ENCODE measurements at regions not wholly inside any gene's neighbourhood (a gene's known extent, or its start where the extent isn't known, plus 50 kb on each side); places are given as distances from the start of the nearest gene placed in this dataset.

DNA sequence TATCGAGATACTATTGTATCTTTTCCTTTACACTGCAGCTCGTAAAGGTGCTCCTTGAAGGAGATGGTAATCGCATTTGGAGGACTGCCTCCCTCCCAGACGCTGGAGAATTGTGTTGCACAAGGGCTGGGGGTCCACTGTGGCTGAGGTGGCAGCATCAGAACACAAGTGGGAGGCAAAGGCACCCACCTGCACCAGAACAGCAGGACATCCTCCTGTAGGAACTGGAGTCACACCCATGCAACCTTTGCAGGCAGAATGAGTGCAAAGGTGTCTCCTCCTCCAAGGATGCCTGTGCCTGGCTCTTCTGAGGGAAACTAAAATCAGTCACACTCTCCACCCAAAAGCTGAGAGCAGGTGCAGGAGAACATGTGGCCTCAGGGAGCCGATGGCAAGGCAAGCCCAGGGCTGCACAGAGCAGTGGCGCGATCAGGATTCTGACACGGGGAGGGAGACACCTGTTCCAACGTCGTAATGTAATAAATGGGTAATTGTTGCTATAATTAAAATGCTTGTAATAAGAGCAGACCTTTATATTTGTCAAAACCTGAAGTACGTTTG lies 1501.4 kb downstream of the TBC1D22A start:
- ChIA-PET POLR2A (no interaction called here), CTCF (no interaction called here)
- TF ChIP-seq, protein P1, sequence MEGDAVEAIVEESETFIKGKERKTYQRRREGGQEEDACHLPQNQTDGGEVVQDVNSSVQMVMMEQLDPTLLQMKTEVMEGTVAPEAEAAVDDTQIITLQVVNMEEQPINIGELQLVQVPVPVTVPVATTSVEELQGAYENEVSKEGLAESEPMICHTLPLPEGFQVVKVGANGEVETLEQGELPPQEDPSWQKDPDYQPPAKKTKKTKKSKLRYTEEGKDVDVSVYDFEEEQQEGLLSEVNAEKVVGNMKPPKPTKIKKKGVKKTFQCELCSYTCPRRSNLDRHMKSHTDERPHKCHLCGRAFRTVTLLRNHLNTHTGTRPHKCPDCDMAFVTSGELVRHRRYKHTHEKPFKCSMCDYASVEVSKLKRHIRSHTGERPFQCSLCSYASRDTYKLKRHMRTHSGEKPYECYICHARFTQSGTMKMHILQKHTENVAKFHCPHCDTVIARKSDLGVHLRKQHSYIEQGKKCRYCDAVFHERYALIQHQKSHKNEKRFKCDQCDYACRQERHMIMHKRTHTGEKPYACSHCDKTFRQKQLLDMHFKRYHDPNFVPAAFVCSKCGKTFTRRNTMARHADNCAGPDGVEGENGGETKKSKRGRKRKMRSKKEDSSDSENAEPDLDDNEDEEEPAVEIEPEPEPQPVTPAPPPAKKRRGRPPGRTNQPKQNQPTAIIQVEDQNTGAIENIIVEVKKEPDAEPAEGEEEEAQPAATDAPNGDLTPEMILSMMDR (IDR thresholded peaks at IDR 0.05; ENCODE audit: insufficient read depth, low read depth, low read length), result no peak
- Histone ChIP-seq H3K36me3 (ENCODE audit: control insufficient read depth, insufficient read depth, low read length) (no peaks in the 10 kb centered on the region), H3K4me3 (ENCODE audit: low read depth, low read length) (no peak overlapping the region), H3K27me3 (ENCODE audit: control insufficient read depth, insufficient read depth, low read length) (no peaks in the 10 kb centered on the region)
- DNase-seq (ENCODE audit: low read depth), result no peak

DNA sequence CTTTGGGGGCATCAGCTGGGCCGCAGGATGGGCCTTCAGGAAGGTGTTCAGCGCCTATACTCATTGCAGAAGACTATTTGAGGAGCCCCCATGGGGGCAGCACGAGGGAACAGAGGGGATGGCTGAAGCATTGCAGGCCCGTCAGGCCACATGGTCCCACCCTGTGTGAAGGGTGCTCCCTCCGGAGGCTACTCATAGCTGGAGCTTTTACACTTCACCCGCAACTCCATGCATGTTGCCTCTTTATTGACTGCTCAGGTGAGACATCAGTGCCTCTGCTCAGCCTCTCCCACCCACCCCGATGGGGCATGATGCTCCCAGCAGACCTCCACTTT lies 1500.9 kb downstream of the TBC1D22A start:
- no peak overlapping the region for H3K4me3 ChIP-seq (ENCODE audit: low read depth, low read length)
- ChIA-PET CTCF (no interaction called here), POLR2A (no interaction called here)
- H3K36me3 ChIP-seq (ENCODE audit: control insufficient read depth, insufficient read depth, low read length), result no peaks in the 10 kb centered on the region
- H3K27me3 ChIP-seq (ENCODE audit: control insufficient read depth, insufficient read depth, low read length), result no peaks in the 10 kb centered on the region
- TF ChIP-seq, protein P1 (IDR thresholded peaks at IDR 0.05; ENCODE audit: insufficient read depth, low read depth, low read length), result no peak
- DNase-seq (ENCODE audit: low read depth), result no peak

DNA sequence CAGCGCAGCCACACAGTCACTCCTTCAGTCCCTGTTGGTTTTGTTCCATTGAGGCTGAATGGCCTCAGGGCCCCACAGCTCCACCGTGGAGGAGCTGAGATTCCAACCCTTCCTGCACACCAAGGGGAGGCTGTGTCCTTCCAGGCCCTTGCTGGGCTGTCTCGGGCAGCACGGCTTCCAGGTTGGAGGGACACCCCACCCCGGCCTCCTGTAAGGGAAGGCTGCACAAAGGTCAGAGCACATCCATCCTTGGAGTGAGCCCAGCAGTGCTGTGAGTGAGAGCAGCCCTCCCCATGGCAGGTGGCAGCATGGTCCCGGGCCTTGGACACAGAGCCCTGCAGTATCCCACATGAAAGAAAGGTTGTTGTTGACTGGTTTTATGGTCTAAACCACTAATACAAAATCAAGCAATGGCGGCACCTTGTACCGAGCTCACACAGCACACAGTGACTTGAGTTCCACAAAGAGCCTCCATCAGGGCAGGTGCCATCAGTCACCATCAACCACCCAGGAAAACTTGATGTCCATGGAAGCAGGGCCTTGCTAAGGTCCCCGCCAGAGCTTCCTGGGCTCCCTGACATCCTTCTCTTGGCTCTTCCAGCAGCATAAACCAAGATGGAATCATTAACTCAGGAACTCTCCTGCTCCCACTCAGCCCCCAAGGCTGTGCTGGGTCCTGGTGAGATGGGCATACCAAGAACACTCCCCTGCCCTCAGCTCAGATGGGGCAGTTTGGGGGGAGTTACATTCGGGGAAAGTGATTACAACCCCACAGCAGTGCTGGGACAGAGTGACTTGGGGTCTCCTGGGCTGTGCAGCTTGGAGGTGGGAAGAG lies 1500.4 kb downstream of the TBC1D22A start:
- TF ChIP-seq, protein P1 (IDR thresholded peaks at IDR 0.05; ENCODE audit: insufficient read depth, low read depth, low read length), result no peak
- no peaks in the 10 kb centered on the region for H3K27me3 ChIP-seq (ENCODE audit: control insufficient read depth, insufficient read depth, low read length)
- no peaks in the 10 kb centered on the region for H3K36me3 ChIP-seq (ENCODE audit: control insufficient read depth, insufficient read depth, low read length)
- no peak for DNase-seq (ENCODE audit: low read depth)
- no peak overlapping the region for H3K4me3 ChIP-seq (ENCODE audit: low read depth, low read length)
- ChIA-PET POLR2A (no interaction called here), CTCF (no interaction called here)

DNA sequence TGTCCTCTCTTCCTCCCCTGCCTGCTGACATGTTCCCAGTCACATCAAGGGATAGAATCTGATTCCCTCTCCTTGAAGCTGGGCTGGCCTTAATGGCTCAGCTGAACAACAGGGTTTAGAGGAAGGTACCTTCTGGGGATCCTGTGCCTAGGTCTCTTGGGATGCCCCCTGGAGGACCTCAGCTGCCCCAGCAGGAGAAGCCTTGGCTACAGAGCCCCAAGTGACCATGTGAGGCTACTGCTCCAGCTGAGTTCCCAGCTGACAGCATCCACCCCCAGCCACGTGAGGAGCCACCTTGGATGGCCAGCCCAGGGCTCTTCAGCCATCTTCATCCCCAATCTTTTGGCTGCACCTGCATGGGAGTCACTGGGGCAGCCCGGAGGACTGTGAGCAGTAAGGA lies 1499.3 kb downstream of the TBC1D22A start:
- POLR2A ChIA-PET, result no interaction called here
- no peaks in the 10 kb centered on the region for H3K27me3 ChIP-seq (ENCODE audit: control insufficient read depth, insufficient read depth, low read length)
- TF ChIP-seq, protein P1 (IDR thresholded peaks at IDR 0.05; ENCODE audit: insufficient read depth, low read depth, low read length), result no peak
- no peaks in the 10 kb centered on the region for H3K36me3 ChIP-seq (ENCODE audit: control insufficient read depth, insufficient read depth, low read length)
- CTCF ChIA-PET, result no interaction called here
- H3K4me3 ChIP-seq (ENCODE audit: low read depth, low read length), result no peak overlapping the region
- DNase-seq (ENCODE audit: low read depth), result no peak

DNA sequence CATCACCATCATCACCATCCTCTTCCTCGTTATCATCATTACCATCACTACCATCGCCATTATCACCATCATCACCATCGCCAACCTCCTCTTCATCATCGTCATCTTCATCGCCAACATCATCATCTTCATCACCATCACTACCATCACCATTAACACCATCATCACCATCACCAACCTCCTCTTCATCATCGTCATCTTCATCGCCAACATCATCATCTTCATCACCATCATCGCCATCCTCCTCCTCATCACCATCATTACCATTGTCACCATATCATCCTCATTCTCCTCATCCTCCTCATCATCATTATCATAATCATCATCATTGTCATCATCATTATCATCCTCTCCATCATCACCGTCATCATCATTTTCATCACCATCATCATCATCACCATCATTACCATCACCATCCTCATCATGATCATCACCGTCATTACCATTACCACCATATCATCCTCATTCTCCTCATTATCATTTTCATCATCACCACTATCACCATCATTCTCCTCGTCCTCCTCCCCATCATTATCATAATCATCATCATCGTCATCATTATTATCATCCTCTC lies 1498.7 kb downstream of the TBC1D22A start:
- TF ChIP-seq, protein P1 (IDR thresholded peaks at IDR 0.05; ENCODE audit: insufficient read depth, low read depth, low read length), result no peak
- no peak for DNase-seq (ENCODE audit: low read depth)
- Histone ChIP-seq H3K27me3 (ENCODE audit: control insufficient read depth, insufficient read depth, low read length) (no peaks in the 10 kb centered on the region), H3K4me3 (ENCODE audit: low read depth, low read length) (no peak overlapping the region), H3K36me3 (ENCODE audit: control insufficient read depth, insufficient read depth, low read length) (no peaks in the 10 kb centered on the region)
- ChIA-PET CTCF (no interaction called here), POLR2A (no interaction called here)

Data from BJ (cell line).